ENCODE measurements at regions not wholly inside any gene's neighbourhood (a gene's known extent, or its start where the extent isn't known, plus 50 kb on each side); places are given as distances from the start of the nearest gene placed in this dataset.

DNA sequence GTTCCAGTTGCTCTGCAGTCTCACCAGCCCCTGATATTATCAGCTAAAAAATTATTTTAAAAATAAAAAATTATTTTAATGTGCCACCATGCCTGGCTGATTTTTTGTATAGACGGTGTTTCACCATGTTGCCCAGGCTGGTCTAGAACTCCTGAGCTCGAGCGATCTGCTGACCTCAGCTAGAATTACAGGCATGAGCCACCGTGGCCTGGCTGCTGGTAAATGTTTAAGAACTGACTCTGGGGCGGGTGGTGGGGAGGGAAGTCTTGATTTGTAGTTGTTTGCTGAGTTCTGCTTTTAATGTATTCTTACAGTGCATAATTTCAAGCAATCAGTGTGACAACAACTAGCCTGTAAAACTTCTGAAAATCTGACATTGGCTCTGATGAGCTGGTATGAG lies 120.9 kb upstream of the PLET1 start:
- no peak for DNase-seq (ENCODE audit: low spot score)
- H3K4me1 Mint-ChIP-seq (ENCODE audit: low read depth), result no peaks in the 10 kb centered on the region
- peaks cover 9% of the 10 kb centered on the region for H3K9me3 Mint-ChIP-seq (ENCODE audit: low read depth)
- H3K4me3 Mint-ChIP-seq (ENCODE audit: unreplicated experiment), result no peak overlapping the region
- TF ChIP-seq, protein P1, sequence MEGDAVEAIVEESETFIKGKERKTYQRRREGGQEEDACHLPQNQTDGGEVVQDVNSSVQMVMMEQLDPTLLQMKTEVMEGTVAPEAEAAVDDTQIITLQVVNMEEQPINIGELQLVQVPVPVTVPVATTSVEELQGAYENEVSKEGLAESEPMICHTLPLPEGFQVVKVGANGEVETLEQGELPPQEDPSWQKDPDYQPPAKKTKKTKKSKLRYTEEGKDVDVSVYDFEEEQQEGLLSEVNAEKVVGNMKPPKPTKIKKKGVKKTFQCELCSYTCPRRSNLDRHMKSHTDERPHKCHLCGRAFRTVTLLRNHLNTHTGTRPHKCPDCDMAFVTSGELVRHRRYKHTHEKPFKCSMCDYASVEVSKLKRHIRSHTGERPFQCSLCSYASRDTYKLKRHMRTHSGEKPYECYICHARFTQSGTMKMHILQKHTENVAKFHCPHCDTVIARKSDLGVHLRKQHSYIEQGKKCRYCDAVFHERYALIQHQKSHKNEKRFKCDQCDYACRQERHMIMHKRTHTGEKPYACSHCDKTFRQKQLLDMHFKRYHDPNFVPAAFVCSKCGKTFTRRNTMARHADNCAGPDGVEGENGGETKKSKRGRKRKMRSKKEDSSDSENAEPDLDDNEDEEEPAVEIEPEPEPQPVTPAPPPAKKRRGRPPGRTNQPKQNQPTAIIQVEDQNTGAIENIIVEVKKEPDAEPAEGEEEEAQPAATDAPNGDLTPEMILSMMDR (IDR thresholded peaks at IDR 0.05), result no peak
- H3K27me3 Mint-ChIP-seq (ENCODE audit: low read depth), result peaks cover 4% of the 10 kb centered on the region
- no peak overlapping the region for H3K27ac Mint-ChIP-seq (ENCODE audit: unreplicated experiment)
- H3K36me3 Mint-ChIP-seq (ENCODE audit: low read depth), result peaks cover 2% of the 10 kb centered on the region

DNA sequence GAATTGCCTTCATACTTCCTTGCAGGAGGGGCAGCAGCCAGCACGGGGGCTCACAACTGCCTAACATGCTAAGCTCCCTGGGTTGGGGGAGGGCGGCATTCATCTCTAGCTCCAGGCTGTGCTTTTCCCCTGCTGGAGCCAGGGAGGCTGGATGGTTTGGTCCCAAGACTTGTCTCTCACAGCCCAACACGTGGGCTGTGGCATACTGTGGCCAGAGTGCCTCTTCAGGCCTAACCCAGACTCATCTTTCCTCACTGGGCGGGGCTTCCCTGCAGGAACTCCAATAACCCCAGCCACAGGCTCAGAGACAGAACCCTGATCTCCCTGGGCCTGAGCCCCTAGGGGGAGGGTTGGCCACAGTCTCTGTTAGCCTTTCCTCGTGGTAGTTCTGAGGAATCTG lies 121.9 kb upstream of the PLET1 start:
- Mint-ChIP-seq H3K9me3 (ENCODE audit: low read depth) (peaks cover 9% of the 10 kb centered on the region), H3K4me3 (ENCODE audit: unreplicated experiment) (no peak overlapping the region), H3K4me1 (ENCODE audit: low read depth) (no peaks in the 10 kb centered on the region), H3K27me3 (ENCODE audit: low read depth) (peaks cover 4% of the 10 kb centered on the region), H3K27ac (ENCODE audit: unreplicated experiment) (no peak overlapping the region), H3K36me3 (ENCODE audit: low read depth) (peaks cover 2% of the 10 kb centered on the region)
- TF ChIP-seq, protein P1 (IDR thresholded peaks at IDR 0.05), result no peak
- DNase-seq (ENCODE audit: low spot score), result no peak

DNA sequence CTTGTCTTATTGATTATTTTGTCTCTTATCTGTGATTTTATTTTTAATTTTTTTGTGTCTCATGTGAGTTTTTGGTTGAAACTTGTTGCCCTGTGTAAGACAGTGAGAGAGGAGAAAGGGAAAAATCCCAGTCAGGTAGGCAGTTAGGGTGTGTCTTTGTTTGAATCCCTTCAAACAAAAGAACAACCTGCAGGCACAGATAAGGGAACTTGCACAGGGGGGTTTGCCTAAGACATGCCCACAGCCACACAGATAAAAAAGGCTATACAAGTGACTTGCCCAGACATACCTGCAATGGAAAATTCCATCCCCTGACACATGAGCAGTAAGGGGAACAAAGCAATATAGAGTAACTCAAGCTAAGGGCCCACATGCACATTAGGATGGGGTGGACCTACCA lies 127.8 kb upstream of the PLET1 start:
- Mint-ChIP-seq H3K36me3 (ENCODE audit: low read depth) (no peaks in the 10 kb centered on the region), H3K27ac (ENCODE audit: unreplicated experiment) (no peak overlapping the region), H3K27me3 (ENCODE audit: low read depth) (peaks cover 13% of the 10 kb centered on the region), H3K9me3 (ENCODE audit: low read depth) (peaks cover 12% of the 10 kb centered on the region), H3K4me3 (ENCODE audit: unreplicated experiment) (no peak overlapping the region), H3K4me1 (ENCODE audit: low read depth) (no peaks in the 10 kb centered on the region)
- DNase-seq (ENCODE audit: low spot score), result no peak
- TF ChIP-seq, protein P1 (IDR thresholded peaks at IDR 0.05), result no peak

DNA sequence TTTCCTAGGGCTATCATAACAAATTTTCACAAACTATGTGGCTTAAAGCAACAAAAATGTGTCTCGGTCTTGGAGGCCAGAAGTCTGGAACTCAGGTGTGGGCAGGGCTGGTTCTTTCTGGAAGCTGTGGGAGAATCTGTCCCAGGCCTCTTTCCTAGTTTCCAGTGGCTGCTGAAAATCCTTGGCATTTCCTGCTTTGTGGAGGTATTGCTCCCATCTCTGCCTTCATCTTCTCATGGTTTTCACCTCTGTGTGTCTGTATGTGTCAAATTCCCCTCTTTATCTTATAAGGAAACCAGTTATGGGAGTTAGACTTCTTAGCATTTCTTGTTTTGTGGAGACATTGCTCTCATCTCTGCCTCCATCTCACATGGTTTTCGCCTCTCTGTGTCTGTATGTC lies 130.4 kb upstream of the PLET1 start:
- DNase-seq (ENCODE audit: low spot score), result no peak
- H3K27me3 Mint-ChIP-seq (ENCODE audit: low read depth), result peaks cover 11% of the 10 kb centered on the region
- no peak overlapping the region for H3K27ac Mint-ChIP-seq (ENCODE audit: unreplicated experiment)
- H3K4me1 Mint-ChIP-seq (ENCODE audit: low read depth), result no peaks in the 10 kb centered on the region
- no peaks in the 10 kb centered on the region for H3K36me3 Mint-ChIP-seq (ENCODE audit: low read depth)
- TF ChIP-seq, protein P1 (IDR thresholded peaks at IDR 0.05), result no peak
- no peak overlapping the region for H3K4me3 Mint-ChIP-seq (ENCODE audit: unreplicated experiment)
- peaks cover 5% of the 10 kb centered on the region for H3K9me3 Mint-ChIP-seq (ENCODE audit: low read depth)

DNA sequence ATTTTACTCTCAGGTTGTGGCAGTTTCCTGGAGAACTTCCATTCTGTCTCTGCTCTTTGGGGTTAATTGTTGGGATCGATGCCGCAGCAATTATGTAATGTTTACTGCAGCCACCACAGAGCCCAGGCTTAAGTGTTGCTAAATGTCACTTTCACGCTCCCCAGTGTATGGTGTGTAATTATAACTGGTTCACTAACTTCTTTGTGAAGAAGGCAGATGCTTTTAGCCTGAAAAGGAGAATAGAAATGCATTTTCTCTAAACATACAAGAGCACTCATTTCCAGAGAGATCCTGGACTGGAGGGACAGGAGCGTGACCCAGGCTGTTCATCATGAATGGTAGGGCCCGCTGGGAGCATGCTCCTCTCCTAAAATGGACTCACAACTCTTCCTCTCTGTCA lies 132.2 kb upstream of the PLET1 start:
- TF ChIP-seq, protein P1 (IDR thresholded peaks at IDR 0.05), result no peak
- H3K9me3 Mint-ChIP-seq (ENCODE audit: low read depth), result peaks cover 4% of the 10 kb centered on the region

More for the DNA sequence above, 132.2 kb upstream of the PLET1 start:
- DNase-seq (ENCODE audit: low spot score), result no peak
- Mint-ChIP-seq H3K4me3 (ENCODE audit: unreplicated experiment) (no peak overlapping the region), H3K27me3 (ENCODE audit: low read depth) (peaks cover 14% of the 10 kb centered on the region), H3K36me3 (ENCODE audit: low read depth) (no peaks in the 10 kb centered on the region), H3K27ac (ENCODE audit: unreplicated experiment) (no peak overlapping the region), H3K4me1 (ENCODE audit: low read depth) (no peaks in the 10 kb centered on the region)

All from chondrocyte (in vitro differentiated cells).